Endodermal cell (in vitro differentiated cells): ENCODE measurements at regions not wholly inside any gene's neighbourhood (a gene's known extent, or its start where the extent isn't known, plus 50 kb on each side); places are given as distances from the start of the nearest gene placed in this dataset.

Source experiments
- DNase-seq: peaks from one replicate; pipeline ENCODE4 v3.0.0-alpha.2; 2017
- H3K27ac ChIP-seq: 2 replicates; pipeline ENCODE4 v1.5.1; 2013; ENCODE audit warnings: mild to moderate bottlenecking, low read depth, low read length, moderate library complexity
- H3K27me3 ChIP-seq: 2 replicates; pipeline ENCODE4 v1.6.1; 2013; ENCODE audit warnings: mild to moderate bottlenecking, low read length, moderate library complexity; ENCODE audit not compliant: insufficient read depth, control insufficient read depth, poor library complexity, severe bottlenecking
- H3K36me3 ChIP-seq: 2 replicates; pipeline ENCODE4 v1.7.0; 2013; ENCODE audit warnings: mild to moderate bottlenecking, low read length, moderate library complexity; ENCODE audit not compliant: control insufficient read depth, insufficient read depth
- H3K4me1 ChIP-seq: one replicate; pipeline ENCODE4 v1.7.0; 2013; ENCODE audit warnings: low read length; ENCODE audit not compliant: control insufficient read depth, insufficient read depth
- H3K4me3 ChIP-seq: 2 replicates; pipeline ENCODE4 v1.5.1; 2013; ENCODE audit warnings: mild to moderate bottlenecking, low read length, moderate library complexity
- H3K9ac ChIP-seq: 2 replicates; pipeline ENCODE4 v1.6.1; 2013; ENCODE audit warnings: mild to moderate bottlenecking, low read length, moderate library complexity; ENCODE audit not compliant: poor library complexity, severe bottlenecking; ENCODE audit errors: extremely low read depth
- H3K9me3 ChIP-seq: 2 replicates; pipeline ENCODE4 v1.6.1; 2013; ENCODE audit warnings: mild to moderate bottlenecking, low read length, moderate library complexity; ENCODE audit not compliant: control insufficient read depth
- H3K27ac Mint-ChIP-seq: 2 replicates; pipeline ENCODE4 v1.8.0; 2020; ENCODE audit warnings: mixed read lengths
- H3K27me3 Mint-ChIP-seq: 2 replicates; pipeline ENCODE4 v1.8.0; 2021; ENCODE audit warnings: mild to moderate bottlenecking, mixed read lengths; ENCODE audit not compliant: insufficient read depth
- H3K36me3 Mint-ChIP-seq: 2 replicates; pipeline ENCODE4 v1.8.0; 2020; ENCODE audit warnings: low read depth, mixed read lengths
- H3K4me1 Mint-ChIP-seq: 2 replicates; pipeline ENCODE4 v1.8.0; 2020; ENCODE audit warnings: mixed read lengths
- H3K4me3 Mint-ChIP-seq: 2 replicates; pipeline ENCODE4 v1.8.0; 2020; ENCODE audit warnings: mild to moderate bottlenecking, moderate library complexity, mixed read lengths
- H3K9me3 Mint-ChIP-seq: 2 replicates; pipeline ENCODE4 v1.8.0; 2020; ENCODE audit warnings: mild to moderate bottlenecking, mixed read lengths
- CTCF ChIP-seq: fragments of 200-600 bp; sonication (generic); conservative IDR thresholded peaks from 2 replicates; pipeline ENCODE4 v1.5.0; 2021; ENCODE audit warnings: antibody characterized with exemption, mild to moderate bottlenecking
- WGBS, 2 experiments: methylation state at CpG; one replicate each; pipeline versions ENCODE4 v1.1.5 to v1.1.7; 2013; ENCODE audit warnings: missing lambda C conversion rate in 2 of 2, mixed read lengths in 1 of 2; ENCODE audit not compliant: insufficient coverage in 1 of 2, insufficient read length in 1 of 2; 5-methylcytosine and 5-hydroxymethylcytosine counted together

GRCh38 chr13:76231522-76232167 is 595.5 kb downstream of the LMO7 start:
- Mint-ChIP-seq H3K4me3 (no peak overlapping the region), H3K27me3 (peaks cover 8% of the 10 kb centered on the region), H3K9me3 (no peaks in the 10 kb centered on the region), H3K4me1 (peaks cover 13% of the 10 kb centered on the region), H3K36me3 (no peaks in the 10 kb centered on the region), H3K27ac (no peak overlapping the region)
- 94% methylated on average over 4 of the region's 4 CpGs; no CpG with 5 or more reads in 1 of the 2 experiments for WGBS, 2 experiments
- peak; percentile 34 for TF ChIP-seq CTCF
- Histone ChIP-seq H3K27ac (no peak overlapping the region), H3K4me3 (no peak overlapping the region), H3K9ac (no peak overlapping the region), H3K27me3 (no peaks in the 10 kb centered on the region), H3K9me3 (no peaks in the 10 kb centered on the region), H3K36me3 (no peaks in the 10 kb centered on the region), H3K4me1 (peaks cover 5% of the 10 kb centered on the region)
- peak; percentile 52 for DNase-seq

- H3K27ac Mint-ChIP-seq: no peak overlapping the region
Observed at GRCh38 chr13:76229281-76229680, 593.2 kb downstream of the LMO7 start.

GRCh38 chr13:76226941-76227340 is 590.8 kb downstream of the LMO7 start:
- no peaks in the 10 kb centered on the region for H3K36me3 ChIP-seq
- no peaks in the 10 kb centered on the region for H3K9me3 ChIP-seq
- H3K9me3 Mint-ChIP-seq: no peaks in the 10 kb centered on the region
- 89% methylated on average over 1 of the region's 1 CpG; no CpG with 5 or more reads in 1 of the 2 experiments for WGBS, 2 experiments
- H3K27me3 Mint-ChIP-seq: no peaks in the 10 kb centered on the region
- no peak overlapping the region for H3K4me3 Mint-ChIP-seq
- DNase-seq: no peak
- H3K27me3 ChIP-seq: no peaks in the 10 kb centered on the region
- peaks cover 2% of the 10 kb centered on the region for H3K4me1 Mint-ChIP-seq
- no peak overlapping the region for H3K27ac Mint-ChIP-seq
- H3K4me3 ChIP-seq: no peak overlapping the region
- no peak overlapping the region for H3K27ac ChIP-seq
- peaks cover 4% of the 10 kb centered on the region for H3K4me1 ChIP-seq
- no peak for TF ChIP-seq CTCF
- H3K9ac ChIP-seq: no peak overlapping the region
- H3K36me3 Mint-ChIP-seq: no peaks in the 10 kb centered on the region

More at GRCh38 chr13:76229281-76229680, 593.2 kb downstream of the LMO7 start:
- no peak overlapping the region for H3K4me3 ChIP-seq
- H3K36me3 ChIP-seq: no peaks in the 10 kb centered on the region
- H3K4me1 ChIP-seq: peaks cover 5% of the 10 kb centered on the region
- no peaks in the 10 kb centered on the region for H3K9me3 Mint-ChIP-seq
- H3K36me3 Mint-ChIP-seq: no peaks in the 10 kb centered on the region
- H3K9ac ChIP-seq: no peak overlapping the region
- TF ChIP-seq CTCF: no peak
- H3K9me3 ChIP-seq: no peaks in the 10 kb centered on the region
- peaks cover 13% of the 10 kb centered on the region for H3K4me1 Mint-ChIP-seq
- no peaks in the 10 kb centered on the region for H3K27me3 ChIP-seq
- H3K4me3 Mint-ChIP-seq: no peak overlapping the region
- H3K27ac ChIP-seq: no peak overlapping the region
- H3K27me3 Mint-ChIP-seq: peaks cover 2% of the 10 kb centered on the region
- 91 to 100% methylated on average over 2 of the region's 2 CpGs for WGBS, 2 experiments
- DNase-seq: no peak
